IPS-NIHi7 (cell line): ENCODE measurements at regions not wholly inside any gene's neighbourhood (a gene's known extent, or its start where the extent isn't known, plus 50 kb on each side); places are given as distances from the start of the nearest gene placed in this dataset.
A peak's percentile ranks its signal among the peaks of the same experiment; 100 is the strongest.

Source experiments
- DNase-seq: peaks from one replicate; pipeline ENCODE4 v3.0.0; 2012; ENCODE audit warnings: mixed read lengths; ENCODE audit errors: extremely low spot score

DNA sequence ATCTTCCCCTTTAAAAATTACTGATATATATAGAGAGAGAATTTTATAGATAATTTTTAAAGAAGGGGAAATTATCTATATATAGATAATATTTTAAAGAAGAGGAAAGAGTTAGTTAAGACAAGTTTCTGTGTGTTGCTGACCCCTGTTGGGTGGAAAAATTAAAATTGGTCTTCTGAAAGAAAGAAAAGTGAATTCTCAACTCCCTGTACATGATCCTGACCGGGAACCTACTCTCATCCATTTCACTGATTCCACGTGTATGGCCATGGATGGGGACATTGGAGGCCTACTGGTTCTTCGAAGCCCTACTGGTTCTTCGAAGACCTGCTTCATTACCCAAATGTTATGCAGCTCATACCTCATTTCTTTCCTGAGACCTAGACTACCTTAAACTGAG, 53.0 kb upstream of the TCF21 start:
- DNase-seq: no peak

DNA sequence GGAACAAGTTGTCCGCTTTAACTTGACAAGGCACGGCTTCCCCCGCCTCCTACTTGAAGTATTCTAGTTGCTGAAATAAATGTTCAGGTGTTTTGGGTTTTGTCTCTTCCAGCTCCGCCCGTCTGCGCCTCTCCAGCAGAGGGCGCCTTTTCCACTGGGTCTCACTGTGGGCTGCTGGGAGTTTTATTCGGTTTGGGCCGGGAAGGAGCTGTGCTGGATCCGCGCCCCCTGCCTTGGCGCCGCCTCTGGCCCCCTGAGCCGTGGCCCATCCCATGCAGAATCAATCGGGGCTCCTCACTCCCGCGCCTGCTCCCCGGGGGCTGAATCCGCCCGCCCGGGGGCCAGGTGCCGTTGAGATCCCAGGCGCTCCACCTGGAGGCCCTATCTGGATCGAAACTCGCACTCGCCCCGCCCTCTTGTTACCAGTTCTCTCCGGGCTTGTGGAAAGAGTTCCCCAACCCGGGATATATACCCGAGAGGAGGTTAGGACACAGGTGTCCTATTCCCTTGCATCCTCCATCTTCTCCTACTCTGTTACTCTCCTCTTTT, 51.0 kb upstream of the TCF21 start:
- DNase-seq: peak; percentile 82
